Astrocyte of the cerebellum (primary cell): ENCODE measurements at regions not wholly inside any gene's neighbourhood (a gene's known extent, or its start where the extent isn't known, plus 50 kb on each side); places are given as distances from the start of the nearest gene placed in this dataset.

Experiments used
- DNase-seq: peaks from one replicate; pipeline ENCODE4 v3.0.0-alpha.2; 2011; ENCODE audit warnings: low read depth
- H3K4me3 ChIP-seq: 2 replicates; pipeline ENCODE4 v1.5.1; 2011; ENCODE audit warnings: mild to moderate bottlenecking, low read depth, low read length, moderate library complexity
- CTCF ChIP-seq: IDR thresholded peaks from 2 replicates; pipeline ENCODE4 v1.5.1; 2012; ENCODE audit warnings: low read length, low read depth, moderate library complexity, mild to moderate bottlenecking; ENCODE audit errors: missing control alignments
- in situ Hi-C: cut with HindIII; loops from 2 replicates; pipeline ENCODE4 v1.10.0; 2017; ENCODE audit warnings: low sequenced_read_pairs

GRCh38 chr7:28245123-28245878 is 64.7 kb upstream of the JAZF1 start:
- in situ Hi-C loops: no loop called here
- no peak for DNase-seq
- no peak for TF ChIP-seq CTCF
- no peak overlapping the region for H3K4me3 ChIP-seq

- TF ChIP-seq CTCF: no peak
- in situ Hi-C loops: no loop called here
- H3K4me3 ChIP-seq: no peak overlapping the region
- DNase-seq: no peak
These were observed 66.4 kb upstream of the JAZF1 start for GRCh38 chr7:28246921-28247461.

- no peak for TF ChIP-seq CTCF
- in situ Hi-C loops: no loop called here
- no peak for DNase-seq
- H3K4me3 ChIP-seq: no peak overlapping the region
These were observed 77.6 kb upstream of the JAZF1 start for GRCh38 chr7:28258240-28258639.

- no peak for DNase-seq
- no peak overlapping the region for H3K4me3 ChIP-seq
- in situ Hi-C loops: no loop called here
- no peak for TF ChIP-seq CTCF
These were observed 80.4 kb upstream of the JAZF1 start for GRCh38 chr7:28260969-28261368.

- no peak for TF ChIP-seq CTCF
- in situ Hi-C loops: no loop called here
- H3K4me3 ChIP-seq: no peak overlapping the region
- no peak for DNase-seq
These were observed 83.2 kb upstream of the JAZF1 start for GRCh38 chr7:28263622-28264271.

DNA sequence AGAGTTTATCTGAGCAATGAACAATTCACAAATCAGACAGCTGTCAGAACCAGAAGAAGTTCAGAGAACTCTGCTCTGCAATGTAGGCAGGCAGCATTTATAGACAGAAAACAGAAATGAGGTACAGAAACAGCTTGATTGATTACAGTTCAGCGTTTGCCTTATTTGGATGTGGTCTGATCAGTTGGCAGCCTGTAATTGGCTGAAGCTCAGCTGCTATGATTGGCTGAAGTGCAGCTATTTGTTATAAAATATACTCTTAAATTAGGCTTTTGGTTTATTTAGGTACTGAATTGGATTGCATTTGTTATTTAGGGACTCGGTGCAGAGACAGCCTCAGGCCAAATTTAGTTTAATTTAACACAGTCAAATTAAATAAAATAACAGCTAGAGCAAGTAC is 85.8 kb upstream of the JAZF1 start:
- in situ Hi-C loops: no loop called here
- DNase-seq: no peak
- no peak overlapping the region for H3K4me3 ChIP-seq
- no peak for TF ChIP-seq CTCF
